ENCODE measurements at regions not wholly inside any gene's neighbourhood (a gene's known extent, or its start where the extent isn't known, plus 50 kb on each side); places are given as distances from the start of the nearest gene placed in this dataset.

GRCh38 chr5:124847907-124848306 lies 101.5 kb upstream of the ZNF608 start:
- H3K36me3 ChIP-seq (ENCODE audit: control insufficient read depth in 2 of 2, insufficient read depth in 2 of 2, low read length in 1 of 2): no peaks in the 10 kb centered on the region
- FAIRE-seq: no peak
- no peak overlapping the region for H3K27ac ChIP-seq (ENCODE audit: control insufficient read depth, insufficient read depth)
- CTCF ChIA-PET: interaction anchor here (1.0 kb wide), 1 partner anchor 11 kb away, joined by 3 read pairs; no protein-coding TSS in a partner anchor
- no peaks in the 10 kb centered on the region for H3K9me3 ChIP-seq (replicated peaks; ENCODE audit: control insufficient read depth, insufficient read depth, low read length)
- in situ Hi-C loops (cut with MboI): no loop called here
- intact Hi-C loops (cut with micrococcal nuclease; ENCODE audit: unreplicated experiment): no loop called here
- no peaks in the 10 kb centered on the region for H4K20me1 ChIP-seq (ENCODE audit: control insufficient read depth, insufficient read depth)
- H3K79me2 ChIP-seq (ENCODE audit: control insufficient read depth, insufficient read depth, low read length): no peaks in the 10 kb centered on the region
- H3K4me2 ChIP-seq (ENCODE audit: control insufficient read depth, insufficient read depth): no peak overlapping the region
- BruUV-seq (replicated peaks): no TSS peak
- H3K4me3 ChIP-seq: no peak overlapping the region
- RAD21 ChIA-PET (ENCODE audit: unreplicated experiment): no interaction called here
- WGBS (ENCODE audit: insufficient coverage, insufficient replicate concordance, low lambda C conversion rate, missing lambda C conversion rate): 23% methylated on average over 3 of the region's 3 CpGs
- no peaks in the 10 kb centered on the region for H3K27me3 ChIP-seq (replicated peaks in 1 of 2; ENCODE audit: control insufficient read depth in 2 of 2, insufficient read depth in 2 of 2, low read length in 1 of 2)
- no peak for DNase-seq (ENCODE audit: low read depth, low spot score)
- H2AFZ ChIP-seq (ENCODE audit: control insufficient read depth, low read depth, low read length): no peak overlapping the region
- no peak overlapping the region for H3K9ac ChIP-seq (ENCODE audit: control insufficient read depth, insufficient read depth, low read length)
- TF ChIP-seq MYC (IDR thresholded peaks at IDR 0.05; ENCODE audit: insufficient read depth, insufficient read length, insufficient replicate concordance, low read length, severe bottlenecking) (no peak), ZBTB40 (IDR thresholded peaks at IDR 0.05; ENCODE audit: borderline replicate concordance) (no peak), GABPA (IDR thresholded peaks at IDR 0.05; ENCODE audit: low read depth) (no peak), SIX5 (IDR thresholded peaks at IDR 0.05; ENCODE audit: low read depth, low read length, severe bottlenecking) (no peak), ATF7 (IDR thresholded peaks at IDR 0.05; ENCODE audit: low read depth) (no peak), CREM (IDR thresholded peaks at IDR 0.05; ENCODE audit: low read depth) (no peak), EZH2 (IDR thresholded peaks at IDR 0.05; ENCODE audit: borderline replicate concordance, control insufficient read depth, low read depth, low read length) (no peak), POLR2A (IDR thresholded peaks at IDR 0.05; ENCODE audit: low read depth, low read length) (no peak), ZNF24 (IDR thresholded peaks at IDR 0.05) (no peak), CBX3 (IDR thresholded peaks at IDR 0.05; ENCODE audit: borderline replicate concordance, low read depth) (no peak), ETV6 (conservative IDR thresholded peaks at IDR 0.05 in 1 of 2, IDR thresholded peaks at IDR 0.05 in 1 of 2; ENCODE audit: borderline replicate concordance in 1 of 2, low read depth in 1 of 2) (no peak)
- TF ChIP-seq, protein P1, sequence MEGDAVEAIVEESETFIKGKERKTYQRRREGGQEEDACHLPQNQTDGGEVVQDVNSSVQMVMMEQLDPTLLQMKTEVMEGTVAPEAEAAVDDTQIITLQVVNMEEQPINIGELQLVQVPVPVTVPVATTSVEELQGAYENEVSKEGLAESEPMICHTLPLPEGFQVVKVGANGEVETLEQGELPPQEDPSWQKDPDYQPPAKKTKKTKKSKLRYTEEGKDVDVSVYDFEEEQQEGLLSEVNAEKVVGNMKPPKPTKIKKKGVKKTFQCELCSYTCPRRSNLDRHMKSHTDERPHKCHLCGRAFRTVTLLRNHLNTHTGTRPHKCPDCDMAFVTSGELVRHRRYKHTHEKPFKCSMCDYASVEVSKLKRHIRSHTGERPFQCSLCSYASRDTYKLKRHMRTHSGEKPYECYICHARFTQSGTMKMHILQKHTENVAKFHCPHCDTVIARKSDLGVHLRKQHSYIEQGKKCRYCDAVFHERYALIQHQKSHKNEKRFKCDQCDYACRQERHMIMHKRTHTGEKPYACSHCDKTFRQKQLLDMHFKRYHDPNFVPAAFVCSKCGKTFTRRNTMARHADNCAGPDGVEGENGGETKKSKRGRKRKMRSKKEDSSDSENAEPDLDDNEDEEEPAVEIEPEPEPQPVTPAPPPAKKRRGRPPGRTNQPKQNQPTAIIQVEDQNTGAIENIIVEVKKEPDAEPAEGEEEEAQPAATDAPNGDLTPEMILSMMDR (IDR thresholded peaks at IDR 0.05 in 2 of 3, conservative IDR thresholded peaks at IDR 0.05 in 1 of 3; ENCODE audit: control insufficient read depth in 2 of 3, extremely low read depth in 1 of 3, insufficient read depth in 1 of 3, low read depth in 3 of 3, low read length in 3 of 3): no peak
- SMC1A ChIA-PET (ENCODE audit: uncharacterized antibody, unreplicated experiment): interaction anchor here (1.0 to 1.2 kb wide), 4 partner anchors 15 to 97 kb away, joined by 3 to 5 read pairs (median 3); no protein-coding TSS in a partner anchor
- POLR2A ChIA-PET: interaction anchor here (0.7 kb wide), 1 partner anchor 23 kb away, joined by 6 read pairs; no protein-coding TSS in a partner anchor
- ATAC-seq: no peak
- no peaks in the 10 kb centered on the region for H3K4me1 ChIP-seq (ENCODE audit: control insufficient read depth, insufficient read depth, low read length)

Data from GM12878 (cell line).